Kidney epithelial cell (primary cell): ENCODE measurements at regions not wholly inside any gene's neighbourhood (a gene's known extent, or its start where the extent isn't known, plus 50 kb on each side); places are given as distances from the start of the nearest gene placed in this dataset.

Source experiments
- DNase-seq: peaks from one replicate; pipeline ENCODE4 v3.0.0-alpha.2; 2010; ENCODE audit warnings: low read depth
- H3K27me3 ChIP-seq: 2 replicates; pipeline ENCODE4 v1.6.0; 2011; ENCODE audit warnings: low read length; ENCODE audit not compliant: control insufficient read depth, insufficient read depth
- H3K36me3 ChIP-seq: 2 replicates; pipeline ENCODE4 v1.5.1; 2011; ENCODE audit warnings: low read length; ENCODE audit not compliant: control insufficient read depth, insufficient read depth
- H3K4me3 ChIP-seq: 2 replicates; pipeline ENCODE4 v1.5.1; 2011; ENCODE audit warnings: low read depth, mild to moderate bottlenecking, control low read depth, low read length
- CTCF ChIP-seq: IDR thresholded peaks from 2 replicates; pipeline ENCODE4 v1.5.1; 2011; ENCODE audit warnings: mild to moderate bottlenecking, moderate library complexity, low read length, control low read depth, inconsistent platforms; ENCODE audit not compliant: insufficient read depth, poor library complexity, severe bottlenecking

- no peaks in the 10 kb centered on the region for H3K36me3 ChIP-seq
- TF ChIP-seq CTCF = no peak
- no peaks in the 10 kb centered on the region for H3K27me3 ChIP-seq
- no peak for DNase-seq
- H3K4me3 ChIP-seq = no peak overlapping the region
These were observed 773.7 kb upstream of the RAB6C start for GRCh38 chr2:129205766-129206165.

GRCh38 chr2:129212299-129212958 lies 767.0 kb upstream of the RAB6C start:
- Histone ChIP-seq H3K27me3 (no peaks in the 10 kb centered on the region), H3K36me3 (no peaks in the 10 kb centered on the region), H3K4me3 (no peak overlapping the region)
- no peak for DNase-seq
- TF ChIP-seq CTCF = no peak

- no peak overlapping the region for H3K4me3 ChIP-seq
- no peaks in the 10 kb centered on the region for H3K27me3 ChIP-seq
- H3K36me3 ChIP-seq = no peaks in the 10 kb centered on the region
- no peak for TF ChIP-seq CTCF
- no peak for DNase-seq
These were observed 755.4 kb upstream of the RAB6C start for GRCh38 chr2:129224022-129224421.

GRCh38 chr2:129224486-129224885 lies 755.0 kb upstream of the RAB6C start:
- Histone ChIP-seq H3K4me3 (no peak overlapping the region), H3K27me3 (no peaks in the 10 kb centered on the region), H3K36me3 (no peaks in the 10 kb centered on the region)
- TF ChIP-seq CTCF = no peak
- no peak for DNase-seq

GRCh38 chr2:129229196-129229595 lies 750.3 kb upstream of the RAB6C start:
- no peak for TF ChIP-seq CTCF
- H3K36me3 ChIP-seq = no peaks in the 10 kb centered on the region
- H3K4me3 ChIP-seq = no peak overlapping the region
- DNase-seq = no peak
- no peaks in the 10 kb centered on the region for H3K27me3 ChIP-seq

- no peak for TF ChIP-seq CTCF
- H3K27me3 ChIP-seq = no peaks in the 10 kb centered on the region
- no peak overlapping the region for H3K4me3 ChIP-seq
- no peaks in the 10 kb centered on the region for H3K36me3 ChIP-seq
- DNase-seq = no peak
These were observed 749.5 kb upstream of the RAB6C start for GRCh38 chr2:129229830-129230441.
